ENCODE measurements at regions not wholly inside any gene's neighbourhood (a gene's known extent, or its start where the extent isn't known, plus 50 kb on each side); places are given as distances from the start of the nearest gene placed in this dataset.

GRCh38 chr2:176813621-176814049 lies 399.0 kb upstream of the HNRNPA3 start:
- no peak for TF ChIP-seq GATA3 (IDR thresholded peaks at IDR 0.05; ENCODE audit: low read depth, low read length)
- TF ChIP-seq GATA2 (IDR thresholded peaks at IDR 0.05; ENCODE audit: low read depth, low read length): no peak

All from SH-SY5Y (cell line).